Neural progenitor cell (in vitro differentiated cells): ENCODE measurements at regions not wholly inside any gene's neighbourhood (a gene's known extent, or its start where the extent isn't known, plus 50 kb on each side); places are given as distances from the start of the nearest gene placed in this dataset. TPM values are rescaled to one million over a fixed set of nuclear protein-coding genes. Genes with fewer than 3 reads are reported as not detected.

Source experiments
- DNase-seq: peaks from one replicate; pipeline ENCODE4 v3.0.0-alpha.2; 2016; ENCODE audit warnings: low spot score
- H2AFZ ChIP-seq: fragments of 200-600 bp; sonication (generic); replicated peaks from 2 replicates; pipeline ENCODE4 v1.6.1; 2016; ENCODE audit warnings: antibody characterized with exemption
- H3F3A ChIP-seq: fragments of 200-600 bp; sonication (generic); 2 replicates; pipeline ENCODE4 v1.6.1; 2016; ENCODE audit warnings: antibody characterized with exemption, low read depth
- H3K27ac ChIP-seq: fragments of 200-600 bp; sonication (generic); 2 replicates; pipeline ENCODE4 v1.5.1; 2016; ENCODE audit warnings: mild to moderate bottlenecking
- H3K27me3 ChIP-seq: fragments of 200-600 bp; sonication (generic); 2 replicates; pipeline ENCODE4 v1.6.1; 2016; ENCODE audit warnings: mild to moderate bottlenecking, moderate library complexity
- H3K36me3 ChIP-seq: fragments of 200-600 bp; sonication (generic); 2 replicates; pipeline ENCODE4 v1.5.1; 2016
- H3K4me1 ChIP-seq: fragments of 200-600 bp; sonication (generic); 2 replicates; pipeline ENCODE4 v1.6.1; 2016; ENCODE audit warnings: mixed run types
- H3K4me2 ChIP-seq: fragments of 200-600 bp; sonication (generic); 2 replicates; pipeline ENCODE4 v1.6.1; 2016
- H3K4me3 ChIP-seq: fragments of 200-600 bp; sonication (generic); 2 replicates; pipeline ENCODE4 v1.5.1; 2016
- H3K79me2 ChIP-seq: fragments of 200-600 bp; sonication (generic); 2 replicates; pipeline ENCODE4 v1.6.1; 2016; ENCODE audit warnings: low read depth
- H3K9ac ChIP-seq: fragments of 200-600 bp; sonication (generic); 2 replicates; pipeline ENCODE4 v1.6.1; 2016
- H3K9me3 ChIP-seq: fragments of 200-600 bp; sonication (generic); 2 replicates; pipeline ENCODE4 v1.5.1; 2016; ENCODE audit warnings: low read depth
- H4K20me1 ChIP-seq: fragments of 200-600 bp; sonication (generic); 2 replicates; pipeline ENCODE4 v1.6.1; 2016; ENCODE audit warnings: low read depth
- H3K27ac Mint-ChIP-seq: 3 replicates; pipeline ENCODE4 v1.8.0; 2021; ENCODE audit warnings: mixed read lengths
- H3K27me3 Mint-ChIP-seq: 2 replicates; pipeline ENCODE4 v1.8.0; 2022; ENCODE audit warnings: low read depth, mild to moderate bottlenecking, inconsistent platforms, moderate library complexity, mixed read lengths; ENCODE audit not compliant: insufficient read depth
- H3K36me3 Mint-ChIP-seq: 3 replicates; pipeline ENCODE4 v1.8.0; 2021; ENCODE audit warnings: mixed read lengths
- H3K4me1 Mint-ChIP-seq: 3 replicates; pipeline ENCODE4 v1.8.0; 2021; ENCODE audit warnings: mixed read lengths
- H3K4me3 Mint-ChIP-seq: 3 replicates; pipeline ENCODE4 v1.8.0; 2021; ENCODE audit warnings: mild to moderate bottlenecking, moderate library complexity, mixed read lengths
- H3K9me3 Mint-ChIP-seq: 3 replicates; pipeline ENCODE4 v1.8.0; 2020; ENCODE audit warnings: mixed read lengths
- EZH2 ChIP-seq: fragments of 200-600 bp; sonication (generic); IDR thresholded peaks from 2 replicates; pipeline ENCODE4 v1.6.1; 2017; ENCODE audit warnings: antibody characterized with exemption, mild to moderate bottlenecking, moderate library complexity
- EZH2phosphoT487 ChIP-seq: fragments of 200-600 bp; sonication (generic); IDR thresholded peaks from 2 replicates; pipeline ENCODE4 v1.6.1; 2017; ENCODE audit warnings: antibody characterized with exemption
- small RNA-seq: library from RNA; depleted of rRNA; stranded (forward); fragments of <200 nt; gene quantifications from one replicate; pipeline ENCODE3, GENCODE V24; 2015
- TF ChIP-seq, protein P1 (sequence below): fragments of 200-600 bp; sonication (generic); IDR thresholded peaks from 2 replicates; pipeline ENCODE4 v1.5.1; 2017; ENCODE audit warnings: antibody characterized with exemption, mild to moderate bottlenecking

DNA sequence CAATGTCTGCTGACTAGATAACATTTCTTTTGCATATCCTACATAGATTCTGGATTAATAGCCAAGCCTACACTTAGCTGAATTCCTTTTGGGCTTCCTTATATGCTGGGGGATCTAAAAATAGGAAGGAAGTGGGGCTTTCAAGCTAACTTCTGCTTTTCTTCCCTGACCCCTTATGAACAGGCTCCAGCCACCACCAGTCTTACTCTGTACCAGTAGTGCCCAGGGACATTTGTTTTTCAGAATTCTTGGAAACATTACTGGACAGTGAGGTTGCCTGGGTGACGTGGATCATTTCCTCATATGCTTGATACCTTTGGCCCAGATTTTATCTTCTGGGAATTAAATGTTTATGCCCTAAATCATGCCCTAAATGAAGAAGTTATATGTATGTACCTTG is 55.9 kb upstream of the SRRM4 start:
- Mint-ChIP-seq H3K4me3 (no peak overlapping the region), H3K9me3 (no peaks in the 10 kb centered on the region)
- H3K27ac ChIP-seq, result no peak overlapping the region

DNA sequence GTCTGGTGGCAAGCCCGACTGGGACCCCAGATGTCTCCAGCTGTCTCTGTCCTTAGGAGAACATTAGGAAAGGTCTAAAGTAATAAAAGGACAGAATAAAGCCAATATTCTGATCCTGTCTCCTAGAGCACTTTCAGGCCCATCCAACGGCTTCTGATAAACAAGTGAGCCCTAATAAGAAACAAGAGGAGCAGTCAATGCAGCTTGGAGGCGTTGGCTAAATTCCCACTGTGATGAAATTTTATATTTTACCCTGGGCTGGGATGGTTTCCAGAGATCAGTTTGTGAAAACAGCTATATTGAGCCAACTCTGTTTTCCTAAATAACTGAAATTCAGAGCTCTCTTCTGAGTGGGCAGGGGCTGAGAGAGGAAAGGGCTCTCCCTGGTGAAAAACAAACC is 55.5 kb upstream of the SRRM4 start:
- H3K27me3 ChIP-seq, result peaks cover 48% of the 10 kb centered on the region
- H3K4me2 ChIP-seq, result no peak overlapping the region
- Mint-ChIP-seq H3K4me3 (no peak overlapping the region), H3K27ac (no peak overlapping the region), H3K4me1 (no peaks in the 10 kb centered on the region), H3K27me3 (peaks cover 8% of the 10 kb centered on the region), H3K9me3 (no peaks in the 10 kb centered on the region), H3K36me3 (no peaks in the 10 kb centered on the region)
- no peaks in the 10 kb centered on the region for H3F3A ChIP-seq
- no peak overlapping the region for H3K4me3 ChIP-seq
- H3K36me3 ChIP-seq, result no peaks in the 10 kb centered on the region
- TF ChIP-seq, protein P1, sequence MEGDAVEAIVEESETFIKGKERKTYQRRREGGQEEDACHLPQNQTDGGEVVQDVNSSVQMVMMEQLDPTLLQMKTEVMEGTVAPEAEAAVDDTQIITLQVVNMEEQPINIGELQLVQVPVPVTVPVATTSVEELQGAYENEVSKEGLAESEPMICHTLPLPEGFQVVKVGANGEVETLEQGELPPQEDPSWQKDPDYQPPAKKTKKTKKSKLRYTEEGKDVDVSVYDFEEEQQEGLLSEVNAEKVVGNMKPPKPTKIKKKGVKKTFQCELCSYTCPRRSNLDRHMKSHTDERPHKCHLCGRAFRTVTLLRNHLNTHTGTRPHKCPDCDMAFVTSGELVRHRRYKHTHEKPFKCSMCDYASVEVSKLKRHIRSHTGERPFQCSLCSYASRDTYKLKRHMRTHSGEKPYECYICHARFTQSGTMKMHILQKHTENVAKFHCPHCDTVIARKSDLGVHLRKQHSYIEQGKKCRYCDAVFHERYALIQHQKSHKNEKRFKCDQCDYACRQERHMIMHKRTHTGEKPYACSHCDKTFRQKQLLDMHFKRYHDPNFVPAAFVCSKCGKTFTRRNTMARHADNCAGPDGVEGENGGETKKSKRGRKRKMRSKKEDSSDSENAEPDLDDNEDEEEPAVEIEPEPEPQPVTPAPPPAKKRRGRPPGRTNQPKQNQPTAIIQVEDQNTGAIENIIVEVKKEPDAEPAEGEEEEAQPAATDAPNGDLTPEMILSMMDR, result no peak
- TF ChIP-seq EZH2phosphoT487 (no peak), EZH2 (no peak)
- no peak overlapping the region for H2AFZ ChIP-seq
- no peaks in the 10 kb centered on the region for H3K9me3 ChIP-seq
- no peaks in the 10 kb centered on the region for H3K79me2 ChIP-seq
- peaks cover 7% of the 10 kb centered on the region for H4K20me1 ChIP-seq
- no peak for DNase-seq
- H3K4me1 ChIP-seq, result no peaks in the 10 kb centered on the region
- H3K9ac ChIP-seq, result no peak overlapping the region
- H3K27ac ChIP-seq, result no peak overlapping the region

More for the DNA sequence above, 55.9 kb upstream of the SRRM4 start:
- H3K36me3 ChIP-seq, result no peaks in the 10 kb centered on the region
- H3K4me3 ChIP-seq, result no peak overlapping the region
- Mint-ChIP-seq H3K36me3 (no peaks in the 10 kb centered on the region), H3K27ac (no peak overlapping the region), H3K4me1 (no peaks in the 10 kb centered on the region), H3K27me3 (peaks cover 8% of the 10 kb centered on the region)
- no peaks in the 10 kb centered on the region for H3K4me1 ChIP-seq
- no peak overlapping the region for H3K9ac ChIP-seq
- H4K20me1 ChIP-seq, result peaks cover 7% of the 10 kb centered on the region
- no peak overlapping the region for H3K4me2 ChIP-seq
- TF ChIP-seq EZH2phosphoT487 (no peak), EZH2 (no peak)
- TF ChIP-seq, protein P1, result no peak
- H3K79me2 ChIP-seq, result no peaks in the 10 kb centered on the region
- H3K27me3 ChIP-seq, result peaks cover 47% of the 10 kb centered on the region
- no peak overlapping the region for H2AFZ ChIP-seq
- no peak for DNase-seq
- H3F3A ChIP-seq, result no peaks in the 10 kb centered on the region
- H3K9me3 ChIP-seq, result no peaks in the 10 kb centered on the region

Small RNA genes lying in the stretch of these regions (small RNA-seq; reads per million reads assigned to genes)
- not detected for gene RF00428
- gene RNA5SP374, result not detected
